GM12892 (cell line): ENCODE measurements at regions not wholly inside any gene's neighbourhood (a gene's known extent, or its start where the extent isn't known, plus 50 kb on each side); places are given as distances from the start of the nearest gene placed in this dataset.
"Not testable (repeated sequence)": the region's sequence is repeated elsewhere in the genome, so short reads cannot be mapped to it uniquely, and the experiment has no call there.

Experiments
- POLR2AphosphoS5 ChIP-seq: IDR thresholded peaks from 2 replicates; pipeline ENCODE4 v1.6.1; 2011; ENCODE audit warnings: low read depth, low read length, control low read depth
- TAF1 ChIP-seq: IDR thresholded peaks from 2 replicates; pipeline ENCODE4 v1.6.1; 2011; ENCODE audit warnings: low read depth, mild to moderate bottlenecking, control low read depth, low read length, borderline replicate concordance

GRCh38 chr5:176041248-176041994 lies 73.3 kb upstream of the THOC3 start:
- TF ChIP-seq POLR2AphosphoS5, TAF1: not testable (repeated sequence)
